GM12878 (cell line): ENCODE measurements at regions not wholly inside any gene's neighbourhood (a gene's known extent, or its start where the extent isn't known, plus 50 kb on each side); places are given as distances from the start of the nearest gene placed in this dataset.

ENCODE experiments used
- KLF5 ChIP-seq: fragments of 450-650 bp; IDR thresholded peaks from 2 replicates; pipeline ENCODE4 v1.6.1; 2014; ENCODE audit warnings: mild to moderate bottlenecking; ENCODE audit not compliant: partially characterized antibody
- NFXL1 ChIP-seq: fragments of 450-650 bp; IDR thresholded peaks from 2 replicates; pipeline ENCODE4 v1.6.1; 2017; ENCODE audit warnings: antibody characterized with exemption, mild to moderate bottlenecking, borderline replicate concordance

- TF ChIP-seq KLF5 (no peak), NFXL1 (no peak)
These were observed 111.9 kb upstream of the MAP9 start for GRCh38 chr4:155488691-155489090.
